HG03103 (cell line): ENCODE measurements at regions not wholly inside any gene's neighbourhood (a gene's known extent, or its start where the extent isn't known, plus 50 kb on each side); places are given as distances from the start of the nearest gene placed in this dataset.
"Not testable (repeated sequence)": the region's sequence is repeated elsewhere in the genome, so short reads cannot be mapped to it uniquely, and the experiment has no call there.

Experiments
- ATAC-seq: cut with Tn5 transposase; IDR thresholded peaks from one replicate; pipeline ENCODE4 v1.9.1; 2021; ENCODE audit warnings: low read depth; ENCODE audit not compliant: unreplicated experiment

DNA sequence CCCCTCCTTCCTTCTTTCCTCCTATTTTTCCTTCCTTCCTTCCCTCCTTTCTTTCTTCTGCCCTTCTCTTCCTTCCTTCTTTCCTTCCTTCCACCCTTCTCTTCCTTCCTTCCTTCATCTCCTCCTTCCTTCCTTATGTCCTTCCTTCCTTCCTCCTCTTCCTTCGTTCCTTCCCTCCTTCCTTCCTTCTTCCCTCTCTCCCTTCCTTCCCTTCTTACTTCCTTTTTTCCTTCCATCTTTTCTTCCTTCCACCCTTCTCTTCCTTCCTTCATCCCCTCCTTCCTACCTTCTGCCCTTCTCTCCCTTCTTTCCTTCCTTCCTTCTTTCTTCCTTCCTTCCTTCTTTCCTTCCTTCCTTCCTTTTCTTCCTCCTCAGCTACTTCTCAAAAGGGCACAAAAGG is 287.3 kb upstream of the ZNF507 start:
- no peak for ATAC-seq

DNA sequence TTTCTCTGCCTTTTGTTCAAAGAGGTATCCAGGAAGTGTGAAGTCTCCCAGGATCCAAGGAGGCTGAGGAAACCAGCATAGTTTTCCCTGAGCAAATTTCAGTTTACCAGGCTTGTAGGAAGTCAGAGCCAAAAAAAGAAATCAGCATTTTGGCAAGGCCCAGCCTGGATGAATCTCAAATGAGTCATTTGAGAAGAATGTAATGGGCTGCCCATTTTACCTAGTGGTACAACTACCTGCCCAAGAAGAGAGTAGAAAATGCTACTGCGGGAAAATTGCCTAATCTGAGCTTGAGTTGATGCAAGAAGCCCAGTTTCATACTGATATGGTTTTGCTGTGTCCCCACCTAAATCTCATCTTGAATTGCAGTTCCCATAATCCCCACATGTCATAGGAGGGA is 284.1 kb upstream of the ZNF507 start:
- ATAC-seq = no peak

DNA sequence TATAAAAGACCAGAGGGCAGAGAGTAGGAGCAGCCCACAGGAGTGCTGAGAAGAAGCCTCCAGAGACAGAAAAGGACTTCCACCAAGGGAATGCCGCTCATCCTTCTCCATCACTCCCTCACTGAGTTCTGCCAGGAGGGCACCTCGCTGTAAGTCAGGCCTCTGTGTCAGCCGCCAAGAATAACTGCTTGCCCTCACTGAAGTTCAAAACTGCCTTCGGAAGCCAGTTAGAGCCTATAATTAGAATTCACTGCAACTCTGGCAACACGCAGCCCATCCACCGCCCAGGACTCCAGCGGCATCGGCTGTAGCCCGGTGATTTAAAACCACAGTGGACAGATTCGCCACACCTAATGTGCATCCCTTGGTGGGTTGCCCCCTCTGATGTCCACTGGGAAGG is 281.8 kb upstream of the ZNF507 start:
- ATAC-seq = no peak

DNA sequence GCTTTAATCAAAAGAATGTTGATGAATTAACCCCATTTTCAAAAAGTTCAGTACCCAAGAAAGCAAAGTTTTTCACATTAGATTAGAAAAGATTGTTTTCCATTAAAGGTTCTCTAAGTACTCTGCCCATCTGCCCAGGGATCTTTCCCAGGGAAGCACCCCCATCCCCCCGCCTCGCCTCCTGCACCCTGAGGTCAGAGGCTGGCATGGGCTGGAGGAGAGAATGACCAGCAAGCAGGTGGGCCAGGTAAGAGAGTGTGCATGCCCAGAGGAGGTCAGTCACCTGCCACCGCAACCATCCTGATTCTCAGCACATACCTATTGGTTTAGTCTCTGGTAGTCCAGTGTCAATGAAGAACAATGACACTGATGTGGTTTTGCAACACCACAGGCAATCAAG is 279.4 kb upstream of the ZNF507 start:
- ATAC-seq = no peak

DNA sequence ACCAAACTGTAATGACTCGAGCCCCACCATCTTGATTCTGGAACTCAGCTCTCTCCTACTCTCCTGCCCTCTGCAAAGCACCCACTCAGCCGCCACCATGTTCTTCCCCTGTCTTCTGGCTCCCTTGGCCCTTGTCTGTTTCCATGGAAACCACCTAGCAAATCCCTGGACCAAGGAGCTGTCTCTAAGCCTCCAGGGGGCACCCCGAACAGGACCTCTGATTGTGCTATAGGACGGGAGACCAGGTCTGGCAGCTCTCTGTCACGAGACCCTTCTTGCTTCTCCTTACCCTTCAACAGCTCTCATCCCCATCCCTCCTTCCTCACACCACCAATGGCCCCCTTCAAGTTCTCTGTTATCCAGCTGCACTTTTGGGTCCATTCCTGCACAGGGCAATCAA is 277.7 kb upstream of the ZNF507 start:
- no peak for ATAC-seq

DNA sequence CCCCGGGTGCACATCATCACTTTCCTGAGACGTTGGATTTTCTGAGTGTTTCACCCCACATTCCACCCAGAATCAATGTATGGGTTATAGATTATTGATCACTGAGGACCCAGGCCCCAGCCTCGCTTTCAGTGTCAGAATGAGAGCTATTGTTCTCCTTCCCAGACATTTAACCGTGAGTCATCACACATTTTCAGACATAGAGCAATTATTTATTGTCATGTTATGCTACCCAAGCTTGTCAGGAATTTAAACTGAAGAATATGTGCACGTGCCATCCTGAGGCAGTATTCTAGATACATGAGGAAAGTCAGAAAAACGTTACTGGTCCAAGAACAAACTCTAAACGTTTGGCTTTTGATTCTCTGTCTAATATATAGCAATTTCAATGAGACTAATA is 276.6 kb upstream of the ZNF507 start:
- no peak for ATAC-seq

DNA sequence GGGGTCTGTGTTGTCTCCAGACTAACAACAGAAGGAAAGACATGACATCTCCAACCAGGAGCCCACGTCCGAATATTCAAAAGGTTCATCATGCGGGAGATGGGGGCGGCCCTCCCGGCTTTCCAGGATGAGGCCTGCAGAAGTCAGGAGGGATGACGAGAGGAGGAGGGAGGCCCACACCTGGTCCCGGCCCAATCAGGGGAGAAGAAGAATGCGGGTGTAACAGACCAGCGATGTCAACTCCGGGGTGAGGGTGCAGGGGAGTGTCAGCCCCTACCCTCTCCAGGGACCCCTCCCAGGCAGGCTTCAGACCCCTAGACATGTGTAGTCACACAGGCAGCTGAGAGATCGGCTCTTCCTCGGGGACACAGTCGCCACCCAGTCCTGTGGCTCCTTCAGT is 275.3 kb upstream of the ZNF507 start:
- ATAC-seq = no peak

DNA sequence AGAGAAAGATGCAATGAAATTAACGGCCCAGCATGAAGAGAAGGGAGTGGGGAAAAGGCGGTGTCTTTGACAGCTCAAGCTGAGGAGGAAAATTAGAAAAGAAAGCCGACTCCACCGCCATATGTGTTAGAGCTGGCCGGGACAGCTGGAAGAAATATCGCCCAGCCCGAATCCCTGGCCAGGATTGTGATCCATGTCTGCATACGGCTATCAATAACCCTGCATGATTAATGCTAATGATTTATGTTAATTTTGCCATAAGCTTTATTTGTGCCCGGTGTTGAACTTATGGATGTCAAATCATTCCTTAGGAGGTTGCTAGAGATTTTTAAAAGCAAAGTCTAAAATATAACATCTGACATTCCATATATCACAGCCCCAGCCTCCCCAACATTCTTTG is 263.4 kb upstream of the ZNF507 start:
- no peak for ATAC-seq

DNA sequence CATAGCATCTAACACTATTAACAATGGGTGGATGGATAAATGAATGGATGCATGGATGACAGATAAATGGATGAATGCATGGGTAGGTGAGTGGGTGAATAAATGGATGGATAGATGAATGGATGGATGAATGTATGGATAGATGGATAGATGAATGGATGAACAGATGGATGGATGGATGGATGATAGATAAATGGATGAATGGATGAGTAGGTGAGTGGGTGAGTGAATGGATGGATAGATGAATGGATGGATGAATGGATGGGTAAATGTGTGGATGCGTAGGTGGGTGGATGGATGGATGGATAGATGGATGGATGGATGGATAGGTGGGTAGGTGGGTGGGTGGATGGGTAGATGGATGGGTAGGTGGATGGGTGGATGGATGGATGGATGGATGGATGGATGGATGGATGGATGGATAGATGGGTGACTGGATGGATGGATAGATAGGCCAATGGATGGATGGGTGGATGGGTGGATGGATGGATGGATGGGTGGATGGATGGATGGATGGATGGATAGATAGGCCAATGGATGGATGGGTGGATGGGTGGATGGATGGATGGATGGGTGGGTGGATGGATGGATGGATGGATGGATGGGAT is 260.6 kb upstream of the ZNF507 start:
- not testable (repeated sequence) for ATAC-seq

DNA sequence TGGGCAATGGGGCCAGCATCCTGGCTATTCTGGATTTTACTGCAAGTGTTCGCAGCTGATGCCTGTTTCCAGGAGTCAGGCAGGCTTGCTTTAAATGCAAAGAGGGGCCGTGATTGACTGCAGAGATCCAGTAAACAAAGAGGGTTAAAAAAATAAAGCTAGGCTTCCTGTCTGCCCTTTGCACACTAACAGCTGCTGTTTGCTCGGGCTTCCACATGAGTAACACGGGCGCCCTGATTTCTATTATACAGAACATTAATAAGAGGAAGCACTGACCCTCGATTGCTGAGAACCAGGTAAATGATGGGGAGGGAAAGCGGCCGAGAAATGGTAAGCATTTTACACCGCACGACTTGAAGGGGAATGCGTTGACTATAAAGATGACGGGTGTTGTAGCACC is 254.2 kb upstream of the ZNF507 start:
- no peak for ATAC-seq

DNA sequence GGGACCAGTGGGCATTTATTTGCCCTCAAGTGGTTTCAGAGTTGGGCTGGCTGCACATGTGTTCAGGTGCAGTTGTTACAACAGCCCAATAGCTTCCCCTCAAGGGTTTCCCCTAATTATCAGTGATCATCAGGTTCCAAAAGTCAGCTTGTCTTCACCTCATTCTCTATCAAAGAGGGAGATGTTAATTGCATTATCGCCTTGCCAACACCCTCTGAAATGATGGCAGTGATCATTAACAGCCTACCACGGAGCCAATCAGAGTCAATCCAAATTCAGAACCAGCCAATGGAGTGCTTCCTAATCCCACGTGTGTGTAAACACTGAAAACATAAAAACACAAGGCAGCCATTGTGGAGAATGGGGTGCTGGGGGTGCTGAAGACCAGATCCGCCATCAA is 248.4 kb upstream of the ZNF507 start:
- ATAC-seq = no peak

DNA sequence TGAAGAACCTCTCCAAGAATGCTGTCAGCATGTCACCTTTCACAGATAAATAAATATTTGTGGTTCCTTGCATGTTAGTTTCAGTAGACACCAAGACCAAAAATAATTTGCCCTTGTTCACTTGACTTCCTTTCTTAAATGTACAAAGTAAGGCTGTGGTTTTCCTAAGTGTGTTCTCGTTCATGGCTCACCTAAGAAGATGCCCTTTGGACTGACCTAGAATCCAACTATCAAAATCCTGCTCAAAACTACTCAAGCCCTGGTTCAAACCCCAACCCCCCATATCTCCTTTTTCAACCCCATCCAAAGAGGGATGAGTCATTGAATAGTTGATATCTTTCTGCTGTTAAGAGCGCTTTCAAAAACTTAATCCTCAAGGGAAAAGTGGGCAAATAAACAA is 247.8 kb upstream of the ZNF507 start:
- no peak for ATAC-seq

DNA sequence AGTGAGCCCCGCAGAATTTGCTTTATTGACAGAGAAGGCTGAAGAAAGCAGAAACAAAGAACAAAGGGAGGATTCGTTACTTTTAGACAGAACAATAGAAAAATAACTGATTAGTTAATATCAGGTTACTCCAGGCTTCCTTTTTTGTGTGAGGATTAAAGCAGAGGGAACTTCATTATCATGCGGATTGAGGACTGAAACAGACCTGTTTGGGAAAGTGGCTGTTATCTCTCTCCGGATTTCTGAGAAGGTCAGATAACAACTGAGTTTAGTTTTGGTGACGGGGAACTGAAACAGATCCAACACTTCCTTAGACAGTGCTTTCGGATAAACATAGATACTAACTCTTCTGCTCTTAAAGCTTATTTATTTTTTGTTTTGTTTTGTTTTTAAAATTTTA is 246.4 kb upstream of the ZNF507 start:
- ATAC-seq = no peak

DNA sequence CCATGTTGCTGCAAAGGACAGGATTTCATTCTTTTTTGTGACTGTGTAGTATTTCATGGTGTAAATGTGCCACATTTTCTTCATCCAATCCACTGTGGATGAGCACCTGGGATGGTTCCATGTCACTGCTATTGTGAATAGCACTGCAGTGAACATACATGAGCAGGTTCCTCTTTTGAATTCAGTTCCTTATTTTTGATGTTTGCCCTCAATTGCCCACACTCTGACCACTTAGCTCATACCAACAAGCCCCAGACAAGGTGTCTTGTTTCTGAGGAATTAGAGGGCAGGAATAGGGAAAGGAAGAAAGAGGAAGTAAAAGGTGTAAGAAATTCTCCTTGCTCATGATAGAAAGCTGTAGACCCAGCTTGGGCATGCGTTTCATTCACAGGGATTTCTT is 244.2 kb upstream of the ZNF507 start:
- no peak for ATAC-seq

DNA sequence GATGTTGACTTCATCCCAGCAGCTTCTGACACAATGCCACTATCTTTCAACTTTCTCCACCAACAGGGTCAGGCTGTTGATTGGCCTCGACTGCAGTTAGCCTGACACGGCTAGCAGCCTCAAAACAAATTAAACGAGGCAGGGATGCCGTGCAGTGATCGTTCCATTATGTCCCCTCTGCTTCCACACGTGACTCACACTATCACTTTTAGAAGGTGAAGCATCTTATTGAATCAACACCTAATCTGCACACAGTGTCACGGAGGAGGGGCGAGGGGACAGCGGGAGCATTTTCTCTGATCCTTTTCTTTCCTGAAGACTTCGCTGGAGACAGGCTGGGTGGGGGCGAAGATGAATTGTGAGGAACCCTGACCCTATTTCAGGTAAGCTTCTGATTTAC is 241.9 kb upstream of the ZNF507 start:
- no peak for ATAC-seq

DNA sequence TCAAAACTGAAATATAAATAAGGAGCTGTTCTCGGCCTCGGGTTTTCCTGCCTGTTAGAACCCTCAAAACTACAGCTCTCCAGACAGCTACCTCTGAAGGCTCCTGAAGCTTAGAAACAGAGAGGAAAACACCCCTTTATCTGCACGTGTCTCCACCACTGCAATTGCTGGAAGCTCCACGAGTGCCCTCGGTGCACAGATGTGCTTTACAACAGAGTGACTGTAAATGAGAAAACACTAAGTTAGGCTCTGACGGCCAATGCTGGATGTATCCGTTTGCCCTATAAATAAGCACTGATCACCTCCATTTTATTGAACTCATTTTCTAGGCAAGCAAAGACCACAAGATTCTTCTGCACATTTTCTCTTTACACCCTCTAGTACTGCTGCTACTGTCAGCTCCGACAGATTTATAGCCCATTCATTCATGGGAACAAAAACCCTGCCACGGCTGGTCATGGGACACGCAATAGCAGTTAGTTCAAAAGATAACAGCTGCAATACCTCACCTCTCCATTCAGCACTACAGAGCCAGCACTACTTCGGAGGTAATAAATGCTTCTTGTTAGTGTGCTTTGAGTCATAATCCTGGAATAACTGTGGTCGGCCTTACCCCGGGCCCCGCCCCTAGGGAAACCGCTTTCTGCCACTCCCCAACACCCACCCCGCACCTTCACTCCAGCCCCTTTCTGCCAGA is 241.1 kb upstream of the ZNF507 start:
- no peak for ATAC-seq

DNA sequence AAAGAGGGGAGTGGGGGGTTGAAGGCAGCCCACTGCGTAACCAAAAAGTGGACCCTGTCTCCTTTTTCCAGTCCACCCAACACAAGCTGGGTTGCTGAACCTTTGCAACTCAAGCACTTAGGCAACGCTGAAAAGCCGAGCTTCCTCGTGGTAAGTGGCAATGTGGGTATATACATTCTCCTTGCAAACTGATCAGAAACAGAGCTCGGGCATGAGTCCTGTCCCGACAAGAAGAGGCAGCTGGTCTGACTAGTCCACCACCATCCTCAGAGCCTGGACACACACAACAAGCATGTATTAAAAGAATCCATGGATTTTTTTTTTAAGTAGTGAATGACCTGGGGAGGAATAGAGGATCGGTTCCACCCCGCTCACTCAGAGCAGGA is 240.6 kb upstream of the ZNF507 start:
- ATAC-seq = no peak

DNA sequence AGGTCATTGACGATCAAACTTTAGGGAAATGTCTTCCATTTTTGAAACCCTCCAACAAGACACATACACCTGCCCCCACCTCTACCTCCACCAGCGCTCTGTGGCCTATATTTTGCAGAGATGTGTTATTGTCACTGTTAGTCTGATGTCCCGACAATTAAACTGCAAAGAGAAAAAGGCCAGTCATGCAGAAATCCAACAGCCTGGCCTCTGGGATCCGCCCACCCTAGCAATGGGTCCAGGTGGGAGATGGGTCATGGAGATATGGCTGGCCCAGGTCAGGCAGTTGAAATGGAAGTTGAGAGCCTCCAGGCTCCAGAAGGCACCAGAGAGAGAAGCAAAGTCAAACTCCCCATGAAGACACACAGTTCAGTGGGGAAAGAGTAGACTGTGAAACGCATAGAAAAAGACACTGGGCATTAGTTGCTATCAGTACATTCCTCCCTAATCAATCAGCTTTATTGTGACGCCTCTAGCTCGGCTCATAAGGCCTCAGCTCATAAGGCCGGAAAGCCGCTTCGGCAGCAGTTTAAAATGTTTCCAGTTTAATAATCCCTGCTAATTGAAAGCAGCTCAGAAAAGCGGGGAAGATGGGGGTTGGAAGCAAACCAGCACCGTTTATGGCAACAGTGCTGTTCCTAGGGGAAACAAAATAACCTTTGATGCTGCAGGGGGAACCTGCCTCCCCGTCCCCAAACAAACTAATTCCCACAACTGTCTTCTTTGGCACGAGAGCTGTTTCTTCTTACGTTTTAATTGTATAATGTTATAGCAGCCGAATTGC is 239.7 kb upstream of the ZNF507 start:
- no peak for ATAC-seq

DNA sequence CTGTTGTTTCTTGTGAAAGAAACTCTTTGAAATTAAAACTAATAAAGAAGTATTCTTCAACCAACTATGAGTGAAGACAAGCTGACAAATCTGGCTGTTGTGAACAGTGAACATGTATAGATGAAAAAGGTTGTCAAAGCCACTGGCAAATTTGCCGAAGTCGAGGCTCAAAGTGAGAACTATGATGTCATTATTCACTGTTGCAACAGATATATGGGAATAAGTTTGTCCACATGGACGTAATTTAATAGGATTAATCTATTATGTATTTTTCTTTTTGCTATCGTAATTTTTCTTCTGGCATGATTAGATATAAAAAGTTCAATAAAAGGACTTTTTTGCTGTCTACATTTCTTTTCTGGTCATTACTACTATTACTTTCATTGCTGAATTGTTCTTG is 223.2 kb upstream of the ZNF507 start:
- no peak for ATAC-seq

DNA sequence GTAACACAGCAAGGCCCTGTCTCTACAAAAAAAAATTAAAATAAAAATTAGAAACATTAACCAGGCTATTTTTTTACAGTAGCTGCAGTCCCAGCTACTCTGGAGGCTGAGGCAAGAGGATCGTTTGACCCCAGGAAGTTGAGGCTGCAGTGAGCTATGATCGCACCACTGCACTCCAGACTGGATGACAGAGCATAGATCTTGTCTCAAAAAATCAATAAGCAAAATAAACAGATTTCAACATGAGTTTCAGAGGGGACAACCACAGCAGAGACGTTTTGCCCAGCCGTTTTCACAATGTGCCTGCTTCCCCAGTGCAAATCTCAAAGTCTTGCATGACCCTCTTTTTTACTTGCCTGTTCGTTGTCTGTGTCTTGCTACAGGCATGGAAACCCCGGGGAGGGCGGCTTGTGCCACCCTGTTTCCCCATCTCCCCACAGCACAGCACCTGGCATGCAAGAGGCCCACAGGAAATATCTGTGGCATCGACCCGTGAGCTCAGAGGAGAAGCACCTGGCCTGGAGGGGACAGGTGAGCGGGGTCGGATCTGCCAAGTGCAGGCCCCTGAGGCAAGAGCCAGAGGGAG is 222.0 kb upstream of the ZNF507 start:
- no peak for ATAC-seq

DNA sequence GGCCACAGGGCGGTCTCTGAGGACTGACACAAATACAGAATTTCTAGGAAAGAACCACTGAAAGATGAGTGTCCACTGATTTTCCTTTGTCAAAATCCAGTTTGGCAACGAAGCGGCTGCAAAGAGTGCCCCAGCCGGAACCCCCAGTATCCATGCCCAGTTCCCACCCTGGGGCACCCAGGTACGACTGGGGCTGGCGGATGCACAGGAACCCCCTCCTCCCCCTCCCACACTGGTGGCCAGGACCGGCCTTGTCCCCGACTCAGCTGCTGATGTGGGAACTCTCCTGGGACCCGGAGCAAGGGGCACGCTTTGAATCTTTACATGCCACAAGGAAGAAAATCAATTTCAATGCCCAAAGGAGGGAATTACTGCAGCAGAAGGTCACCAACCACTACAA is 220.8 kb upstream of the ZNF507 start:
- no peak for ATAC-seq

DNA sequence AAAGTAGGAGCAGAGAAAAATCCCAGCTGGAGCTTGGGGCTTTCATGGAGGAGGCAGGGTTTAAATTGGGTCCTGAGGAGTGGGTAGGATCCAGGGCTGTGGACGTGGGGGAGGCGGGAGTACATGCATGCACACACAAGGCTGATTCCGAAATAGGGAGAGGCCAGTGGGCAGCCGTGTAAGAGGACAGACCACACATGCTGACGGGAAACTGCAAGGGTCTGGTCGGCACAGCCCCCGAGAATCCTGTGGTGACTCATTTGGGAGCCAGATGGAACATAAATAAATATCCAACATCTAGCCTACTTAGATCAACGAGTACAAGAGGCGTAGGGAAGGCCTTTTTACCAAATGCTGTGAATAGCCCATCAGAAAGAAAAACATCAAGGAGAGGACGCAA is 216.3 kb upstream of the ZNF507 start:
- ATAC-seq = no peak
